ENCODE measurements at regions not wholly inside any gene's neighbourhood (a gene's known extent, or its start where the extent isn't known, plus 50 kb on each side); places are given as distances from the start of the nearest gene placed in this dataset.

- no peak for DNase-seq (ENCODE audit: low spot score)
These were observed 154.0 kb upstream of the SYT13 start for GRCh38 chr11:45440111-45440510.

- DNase-seq (ENCODE audit: low spot score): no peak
These were observed 150.8 kb upstream of the SYT13 start for GRCh38 chr11:45436966-45437365.

GRCh38 chr11:45436118-45436517, 150.0 kb upstream of the SYT13 start:
- DNase-seq (ENCODE audit: low spot score): no peak

- no peak for DNase-seq (ENCODE audit: low spot score)
These were observed 149.6 kb upstream of the SYT13 start for GRCh38 chr11:45435706-45436105.

GRCh38 chr11:45432910-45433309, 146.8 kb upstream of the SYT13 start:
- DNase-seq (ENCODE audit: low spot score): no peak

- DNase-seq (ENCODE audit: low spot score): no peak
These were observed 146.0 kb upstream of the SYT13 start for GRCh38 chr11:45432100-45432499.

GRCh38 chr11:45431046-45432018, 145.2 kb upstream of the SYT13 start:
- DNase-seq (ENCODE audit: low spot score): no peak

GRCh38 chr11:45430361-45430760, 144.2 kb upstream of the SYT13 start:
- DNase-seq (ENCODE audit: low spot score): no peak

GRCh38 chr11:45429719-45430118, 143.6 kb upstream of the SYT13 start:
- DNase-seq (ENCODE audit: low spot score): no peak

GRCh38 chr11:45428541-45429230, 142.5 kb upstream of the SYT13 start:
- no peak for DNase-seq (ENCODE audit: low spot score)

GRCh38 chr11:45428116-45428515, 142.0 kb upstream of the SYT13 start:
- no peak for DNase-seq (ENCODE audit: low spot score)

GRCh38 chr11:45424411-45425180, 138.5 kb upstream of the SYT13 start:
- no peak for DNase-seq (ENCODE audit: low spot score)

- DNase-seq (ENCODE audit: low spot score): no peak
These were observed 137.5 kb upstream of the SYT13 start for GRCh38 chr11:45423475-45424120.

- DNase-seq (ENCODE audit: low spot score): no peak
These were observed 136.9 kb upstream of the SYT13 start for GRCh38 chr11:45423036-45423435.

- DNase-seq (ENCODE audit: low spot score): no peak
These were observed 127.9 kb upstream of the SYT13 start for GRCh38 chr11:45414088-45414487.

- DNase-seq (ENCODE audit: low spot score): no peak
These were observed 127.2 kb upstream of the SYT13 start for GRCh38 chr11:45413156-45413858.

- no peak for DNase-seq (ENCODE audit: low spot score)
These were observed 126.4 kb upstream of the SYT13 start for GRCh38 chr11:45412521-45412920.

GRCh38 chr11:45412051-45412471, 125.9 kb upstream of the SYT13 start:
- no peak for DNase-seq (ENCODE audit: low spot score)

- no peak for DNase-seq (ENCODE audit: low spot score)
These were observed 125.2 kb upstream of the SYT13 start for GRCh38 chr11:45411228-45411946.

Data from mucosa of gallbladder (tissue), 1 donor.